Stimulated activated CD8-positive, alpha-beta memory T cell treated with anti-CD3 and anti-CD28 coated beads, Interleukin-7, amount 100 ng/mL, for 48 hours (primary cell): ENCODE measurements at regions not wholly inside any gene's neighbourhood (a gene's known extent, or its start where the extent isn't known, plus 50 kb on each side); places are given as distances from the start of the nearest gene placed in this dataset.

Source experiments
- DNase-seq, 2 donors: peaks; one replicate each; pipeline ENCODE4 v3.0.0-alpha.2; 2020; ENCODE audit warnings: low read depth in 1 of 2; ENCODE audit errors: extremely low read depth in 1 of 2

DNA sequence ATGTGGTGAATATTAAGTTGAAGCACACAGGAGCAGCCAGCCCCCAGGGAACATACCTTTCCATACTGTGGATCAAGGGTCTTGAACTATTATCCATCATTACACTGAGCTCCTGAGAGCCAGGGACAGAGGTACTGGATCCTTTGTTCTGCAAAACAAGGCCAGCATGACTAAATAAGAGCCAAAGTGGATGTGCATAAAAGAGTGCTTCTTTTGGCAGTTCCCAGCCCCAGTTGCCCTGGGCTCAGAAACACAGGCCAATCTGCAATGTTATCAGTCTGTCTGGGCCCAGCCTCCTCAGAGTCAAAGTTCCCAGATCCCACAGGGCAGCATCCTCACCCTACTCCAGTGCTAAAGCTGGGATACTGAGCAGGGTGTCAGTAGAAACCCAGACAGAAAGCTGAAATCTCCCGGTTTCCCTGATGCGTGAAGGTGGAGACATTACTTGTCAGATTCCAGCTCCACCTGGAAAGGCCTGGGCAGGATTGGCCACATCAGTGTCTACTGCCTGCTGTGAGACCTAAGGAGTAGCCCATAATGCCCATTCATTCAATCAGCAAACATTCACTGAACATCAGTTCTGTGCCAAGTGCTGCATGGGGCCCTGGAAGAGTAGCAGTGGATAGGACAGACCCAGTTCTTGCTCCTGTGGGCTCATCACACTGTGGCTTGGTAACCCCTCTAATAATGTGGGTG is 342.7 kb downstream of the CXCL12 start:
- no peak for DNase-seq

DNA sequence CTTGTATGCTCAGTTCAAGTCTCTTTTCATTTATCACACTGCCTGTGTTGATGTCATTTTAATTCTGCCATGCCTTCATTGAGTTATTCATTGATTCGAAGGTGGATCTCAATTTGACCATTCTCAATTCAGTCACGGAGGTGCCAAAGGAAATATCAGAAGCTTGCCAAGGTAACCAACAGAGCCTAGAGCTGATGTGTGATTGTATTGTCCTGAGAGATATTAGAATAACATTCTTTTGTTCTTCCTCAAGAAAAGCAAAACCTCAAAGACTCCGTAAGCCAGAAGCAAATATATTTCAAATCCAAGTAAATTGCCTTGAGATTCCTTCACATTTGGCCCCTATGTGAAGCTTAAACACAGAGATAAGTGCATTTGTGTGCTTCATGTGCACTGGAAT is 345.3 kb downstream of the CXCL12 start:
- no peak for DNase-seq

DNA sequence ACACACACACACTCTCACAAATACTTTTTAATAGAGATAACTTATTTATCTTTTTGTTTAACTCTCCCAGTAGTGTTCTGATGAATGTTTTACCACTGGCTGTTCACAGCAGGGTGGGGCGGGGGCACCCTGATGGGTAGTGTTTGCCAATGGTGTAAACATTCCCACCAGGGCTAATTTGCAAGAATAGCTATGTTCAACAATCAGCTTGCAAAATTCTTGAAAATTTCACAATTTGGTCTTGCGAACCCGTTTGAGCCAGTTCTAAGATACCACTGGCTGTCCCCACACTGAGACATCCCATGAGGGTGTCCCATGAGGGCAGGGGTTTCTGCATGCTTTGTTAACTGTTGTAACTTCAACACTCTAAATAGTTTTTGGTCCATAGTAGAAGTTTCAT is 348.5 kb downstream of the CXCL12 start:
- DNase-seq = no peak

- DNase-seq = no peak
Measured at GRCh38 chr10:44035474-44036197, 349.3 kb downstream of the CXCL12 start.

DNA sequence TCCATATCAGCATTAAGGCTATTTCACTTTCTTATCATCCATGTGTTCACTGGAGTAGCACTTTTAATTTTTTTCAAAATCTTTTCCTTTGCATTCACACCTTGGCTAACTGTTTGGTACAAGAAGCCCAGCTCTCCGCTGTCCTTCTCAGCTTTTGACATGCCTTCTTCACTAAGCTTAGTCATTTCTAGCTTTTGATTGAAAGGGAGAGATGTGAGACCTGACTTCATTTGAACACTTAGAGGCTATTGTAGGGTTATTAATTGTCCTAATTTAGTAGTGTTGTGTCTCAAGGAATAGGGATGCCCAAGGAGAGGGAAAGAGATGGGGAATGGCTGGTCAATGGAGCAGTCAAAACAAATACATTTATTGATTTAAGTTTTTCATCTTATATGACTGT is 350.0 kb downstream of the CXCL12 start:
- no peak for DNase-seq

GRCh38 chr10:44033008-44033407 is 351.9 kb downstream of the CXCL12 start:
- DNase-seq = no peak

DNA sequence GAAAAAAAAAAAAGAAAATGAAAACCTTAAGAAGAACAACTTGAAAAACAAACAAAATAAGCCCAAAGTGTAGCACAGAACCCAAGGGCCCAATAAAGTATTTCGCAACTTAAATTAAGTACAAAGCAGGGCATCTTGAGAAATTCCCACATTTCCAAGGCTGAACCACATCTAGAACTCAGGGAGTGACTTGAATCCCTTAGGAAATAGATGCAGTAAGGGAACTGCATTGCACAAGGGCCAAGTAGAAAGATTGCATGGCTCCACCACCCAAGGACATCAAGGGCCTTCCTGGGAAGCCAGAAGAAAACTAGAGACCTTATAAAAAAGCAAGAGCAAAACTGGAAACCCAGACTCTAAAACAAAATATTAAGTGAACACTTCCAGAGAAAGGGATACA is 352.7 kb downstream of the CXCL12 start:
- DNase-seq = no peak

DNA sequence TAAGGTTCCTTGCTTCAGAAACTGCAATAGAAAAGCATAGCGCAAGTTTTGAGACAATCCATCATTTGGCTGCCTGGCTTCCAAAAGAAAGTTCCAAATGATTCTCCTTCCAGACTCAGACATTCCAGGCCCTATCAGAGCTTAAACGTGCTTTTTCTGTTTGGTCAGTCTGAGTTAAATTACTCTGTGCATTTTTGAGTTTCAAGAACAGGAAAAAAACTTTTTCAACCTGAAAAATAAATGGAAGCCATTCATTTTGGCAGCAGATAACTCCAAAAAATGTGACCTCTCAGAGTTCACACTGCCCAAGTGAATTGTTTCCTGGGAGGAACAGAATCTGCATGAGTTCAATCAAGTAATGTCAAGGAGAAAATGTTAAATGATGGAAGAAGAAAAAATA is 354.2 kb downstream of the CXCL12 start:
- DNase-seq = no peak

GRCh38 chr10:44030132-44030531 is 354.8 kb downstream of the CXCL12 start:
- DNase-seq = peak in 1 of 2 donors; percentile 11

DNA sequence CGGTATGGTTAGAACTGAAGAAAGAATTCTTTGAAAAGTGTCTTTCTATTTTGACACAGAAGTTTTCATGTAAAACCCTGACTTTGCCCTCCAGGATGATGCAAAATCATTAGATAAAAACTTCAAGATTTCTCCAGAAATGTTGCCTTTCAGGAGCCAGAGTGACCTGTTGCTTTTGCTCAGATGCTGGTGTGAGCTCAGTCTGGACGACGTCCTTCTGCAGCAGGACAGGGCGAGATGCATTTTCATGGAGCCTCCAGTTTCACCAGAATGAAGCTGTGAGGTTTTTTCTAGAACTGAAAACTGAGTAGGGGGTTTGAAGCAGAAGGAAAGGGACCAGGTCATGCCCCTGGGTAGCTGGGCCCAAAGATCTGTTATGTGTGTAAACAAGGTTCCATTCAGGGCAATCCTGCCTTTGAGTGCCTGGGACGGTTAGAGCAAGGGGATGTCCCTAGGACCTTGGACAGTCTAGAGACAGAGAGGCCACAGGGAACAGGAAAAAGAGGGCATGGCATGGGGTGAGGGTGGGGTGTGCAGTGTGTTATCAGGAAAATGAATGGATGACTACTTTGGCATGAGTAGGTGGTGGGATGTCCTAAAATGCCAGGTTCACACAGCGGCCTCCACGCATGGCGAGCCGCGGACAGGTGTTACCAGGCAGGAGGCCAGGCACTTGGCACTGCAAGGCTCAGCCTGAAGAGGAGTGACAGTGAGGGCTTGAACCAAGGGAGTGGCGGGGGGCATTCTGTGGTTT is 356.3 kb downstream of the CXCL12 start:
- no peak for DNase-seq

DNA sequence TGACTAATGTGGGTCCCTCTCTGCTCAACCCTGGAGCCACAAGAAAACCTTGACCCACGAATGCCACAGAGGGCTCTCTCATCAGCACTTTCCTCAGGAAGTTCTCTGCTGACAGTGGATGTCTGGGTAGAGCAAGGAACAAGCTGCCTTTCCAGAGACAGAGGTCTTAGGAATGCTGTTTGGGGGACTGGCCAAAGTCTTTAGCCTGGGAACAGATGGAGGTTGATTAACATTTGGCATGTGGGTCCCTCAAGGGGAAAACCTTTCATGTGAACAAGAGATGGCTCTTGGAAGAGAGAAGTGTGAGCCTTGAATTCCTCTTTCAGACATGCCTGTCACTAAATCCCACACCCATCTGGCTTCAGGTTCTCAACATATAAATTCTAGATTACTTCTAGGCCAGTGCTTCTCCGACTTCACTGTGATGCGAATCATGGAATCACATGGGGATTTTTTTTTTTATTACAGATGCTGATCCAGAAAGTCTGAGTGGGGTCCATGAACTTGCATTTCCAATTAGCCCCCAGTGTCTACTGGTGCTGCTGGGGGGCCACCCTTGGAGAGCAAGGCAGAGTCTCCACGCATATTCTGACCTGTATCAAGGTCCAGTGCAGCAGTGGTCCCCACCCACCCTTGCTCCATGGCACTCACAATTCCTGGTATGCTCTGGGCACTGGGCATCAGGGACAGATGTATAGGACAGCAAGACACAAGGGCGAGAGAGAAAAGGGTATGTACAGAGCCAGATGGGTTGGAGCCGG is 360.4 kb downstream of the CXCL12 start:
- DNase-seq = no peak

GRCh38 chr10:44023517-44023916 is 361.4 kb downstream of the CXCL12 start:
- DNase-seq = no peak

DNA sequence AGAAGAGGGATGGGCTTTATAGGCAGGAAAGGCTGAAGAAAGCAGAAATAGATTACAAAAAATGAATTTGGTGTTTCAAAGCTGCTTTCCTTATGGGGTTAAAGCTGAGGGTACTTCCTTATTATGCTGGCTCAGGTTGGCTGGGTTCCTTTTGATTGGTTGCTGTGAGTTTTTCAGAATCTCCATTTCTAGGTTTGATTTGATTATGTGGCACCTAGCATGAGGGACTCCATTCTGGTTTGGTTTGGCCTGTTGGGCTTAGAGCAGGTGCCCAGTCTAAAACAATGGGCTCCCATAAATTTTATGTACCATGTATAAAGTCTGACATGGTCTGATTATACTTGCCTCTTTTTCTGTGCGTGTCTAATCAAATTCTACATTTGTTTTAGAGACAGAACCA is 362.7 kb downstream of the CXCL12 start:
- no peak for DNase-seq

GRCh38 chr10:44020322-44021111 is 364.4 kb downstream of the CXCL12 start:
- no peak for DNase-seq

- no peak for DNase-seq
Measured at GRCh38 chr10:44017483-44018145, 367.3 kb downstream of the CXCL12 start.

- DNase-seq = no peak
Measured at GRCh38 chr10:44016589-44017482, 368.1 kb downstream of the CXCL12 start.

- DNase-seq = no peak
Measured at GRCh38 chr10:44015702-44016500, 367.2 kb upstream of the ZNF32 start.

- no peak for DNase-seq
Measured at GRCh38 chr10:44014644-44015250, 366.1 kb upstream of the ZNF32 start.
